ENCODE measurements at regions not wholly inside any gene's neighbourhood (a gene's known extent, or its start where the extent isn't known, plus 50 kb on each side); places are given as distances from the start of the nearest gene placed in this dataset.

DNA sequence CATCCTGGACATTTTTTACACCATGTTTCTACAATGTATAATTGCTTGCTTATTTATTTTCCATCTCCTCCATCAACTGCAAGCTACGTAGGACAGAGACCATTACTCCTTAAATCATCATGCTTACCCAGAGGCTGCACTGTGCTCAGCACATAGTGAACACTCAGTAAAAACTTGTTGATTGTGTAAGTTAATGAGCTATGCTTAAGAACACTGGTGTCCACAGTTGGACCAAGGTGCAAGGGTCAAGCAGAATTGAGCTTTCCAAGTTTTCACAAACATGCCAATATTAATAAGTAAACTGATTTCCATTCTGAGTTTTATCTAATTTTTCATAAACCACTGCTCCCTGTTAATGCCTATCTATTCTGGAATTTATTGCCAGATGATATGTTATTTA, 464.2 kb upstream of the TCF4 start:
- Histone ChIP-seq H2AFZ (ENCODE audit: low read depth, low read length) (no peak overlapping the region), H3K9me1 (ENCODE audit: control insufficient read depth, insufficient read depth, low read length) (no peaks in the 10 kb centered on the region), H3K9me3 (replicated peaks; ENCODE audit: control insufficient read depth, insufficient read depth, low read depth, low read length) (no peaks in the 10 kb centered on the region), H3K27me3 (ENCODE audit: control insufficient read depth in 2 of 2, insufficient read depth in 2 of 2, low read length in 2 of 2) (no peaks in the 10 kb centered on the region; a peak in 1 of 5 replicates), H3K36me3 (ENCODE audit: control insufficient read depth, insufficient read depth, low read length) (no peaks in the 10 kb centered on the region), H3K27ac (ENCODE audit: extremely low read depth, low read depth, low read length) (no peak overlapping the region), H3K4me1 (replicated peaks in 1 of 2; ENCODE audit: control insufficient read depth in 2 of 2, insufficient read depth in 2 of 2, low read length in 2 of 2) (no peaks in the 10 kb centered on the region), H3K79me2 (ENCODE audit: control insufficient read depth, insufficient read depth, low read length) (no peaks in the 10 kb centered on the region), H3K4me3 (no peak overlapping the region), H4K20me1 (replicated peaks; ENCODE audit: control insufficient read depth, insufficient read depth, low read length) (no peaks in the 10 kb centered on the region), H3K4me2 (ENCODE audit: insufficient read depth, low read length) (no peak overlapping the region), H3K9ac (ENCODE audit: insufficient read depth in 1 of 2, low read depth in 2 of 2, low read length in 2 of 2) (no peak overlapping the region)
- intact Hi-C loops (cut with micrococcal nuclease) (no loop called here), in situ Hi-C loops (cut with MboI) (no loop called here)
- ATAC-seq (no peak), FAIRE-seq (no peak), DNase-seq (ENCODE audit: extremely low read depth in 1 of 4, low spot score in 3 of 4) (no peak)
- POLR2A ChIA-PET, result no interaction called here
- no TSS peak for BruUV-seq (replicated peaks)
- CTCF ChIA-PET (ENCODE audit: low intra/inter-chr PET ratio), result no interaction called here
- 13% methylated on average over 1 of the region's 1 CpG for whole genome bisulfite sequencing (ENCODE audit: insufficient coverage, low coverage, missing lambda C conversion rate)
- TF ChIP-seq ESRRA (IDR thresholded peaks at IDR 0.05; ENCODE audit: borderline replicate concordance, low read depth), result no peak
- TF ChIP-seq, protein P1, sequence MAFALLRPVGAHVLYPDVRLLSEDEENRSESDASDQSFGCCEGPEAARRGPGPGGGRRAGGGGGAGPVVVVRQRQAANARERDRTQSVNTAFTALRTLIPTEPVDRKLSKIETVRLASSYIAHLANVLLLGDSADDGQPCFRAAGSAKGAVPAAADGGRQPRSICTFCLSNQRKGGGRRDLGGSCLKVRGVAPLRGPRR (CRISPR knock-in tag; IDR thresholded peaks at IDR 0.05), result no peak
- no peak for TF ChIP-seq ZNF175 (CRISPR knock-in tag; IDR thresholded peaks at IDR 0.05; ENCODE audit: low read depth)
- TF ChIP-seq HDAC2 (IDR thresholded peaks at IDR 0.05), result no peak
- TF ChIP-seq, protein P2, sequence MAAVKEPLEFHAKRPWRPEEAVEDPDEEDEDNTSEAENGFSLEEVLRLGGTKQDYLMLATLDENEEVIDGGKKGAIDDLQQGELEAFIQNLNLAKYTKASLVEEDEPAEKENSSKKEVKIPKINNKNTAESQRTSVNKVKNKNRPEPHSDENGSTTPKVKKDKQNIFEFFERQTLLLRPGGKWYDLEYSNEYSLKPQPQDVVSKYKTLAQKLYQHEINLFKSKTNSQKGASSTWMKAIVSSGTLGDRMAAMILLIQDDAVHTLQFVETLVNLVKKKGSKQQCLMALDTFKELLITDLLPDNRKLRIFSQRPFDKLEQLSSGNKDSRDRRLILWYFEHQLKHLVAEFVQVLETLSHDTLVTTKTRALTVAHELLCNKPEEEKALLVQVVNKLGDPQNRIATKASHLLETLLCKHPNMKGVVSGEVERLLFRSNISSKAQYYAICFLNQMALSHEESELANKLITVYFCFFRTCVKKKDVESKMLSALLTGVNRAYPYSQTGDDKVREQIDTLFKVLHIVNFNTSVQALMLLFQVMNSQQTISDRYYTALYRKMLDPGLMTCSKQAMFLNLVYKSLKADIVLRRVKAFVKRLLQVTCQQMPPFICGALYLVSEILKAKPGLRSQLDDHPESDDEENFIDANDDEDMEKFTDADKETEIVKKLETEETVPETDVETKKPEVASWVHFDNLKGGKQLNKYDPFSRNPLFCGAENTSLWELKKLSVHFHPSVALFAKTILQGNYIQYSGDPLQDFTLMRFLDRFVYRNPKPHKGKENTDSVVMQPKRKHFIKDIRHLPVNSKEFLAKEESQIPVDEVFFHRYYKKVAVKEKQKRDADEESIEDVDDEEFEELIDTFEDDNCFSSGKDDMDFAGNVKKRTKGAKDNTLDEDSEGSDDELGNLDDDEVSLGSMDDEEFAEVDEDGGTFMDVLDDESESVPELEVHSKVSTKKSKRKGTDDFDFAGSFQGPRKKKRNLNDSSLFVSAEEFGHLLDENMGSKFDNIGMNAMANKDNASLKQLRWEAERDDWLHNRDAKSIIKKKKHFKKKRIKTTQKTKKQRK (IDR thresholded peaks at IDR 0.05; ENCODE audit: borderline replicate concordance, low read depth, low read length), result no peak
- no peak for TF ChIP-seq ZFP36 (IDR thresholded peaks at IDR 0.05; ENCODE audit: low read depth, low read length, partially characterized antibody)
- TF ChIP-seq, protein P3, sequence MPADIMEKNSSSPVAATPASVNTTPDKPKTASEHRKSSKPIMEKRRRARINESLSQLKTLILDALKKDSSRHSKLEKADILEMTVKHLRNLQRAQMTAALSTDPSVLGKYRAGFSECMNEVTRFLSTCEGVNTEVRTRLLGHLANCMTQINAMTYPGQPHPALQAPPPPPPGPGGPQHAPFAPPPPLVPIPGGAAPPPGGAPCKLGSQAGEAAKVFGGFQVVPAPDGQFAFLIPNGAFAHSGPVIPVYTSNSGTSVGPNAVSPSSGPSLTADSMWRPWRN (IDR thresholded peaks at IDR 0.05; ENCODE audit: low read depth), result no peak
- no peak for TF ChIP-seq RB1 (IDR thresholded peaks at IDR 0.05; ENCODE audit: low read depth)
- no peak for TF ChIP-seq ZNF140 (CRISPR knock-in tag; IDR thresholded peaks at IDR 0.05)
- no peak for TF ChIP-seq HDAC1 (IDR thresholded peaks at IDR 0.05)
- TF ChIP-seq U2AF1 (optimal IDR thresholded peaks at IDR 0.05; ENCODE audit: low read depth, low read length), result no peak
- TF ChIP-seq, protein P4, sequence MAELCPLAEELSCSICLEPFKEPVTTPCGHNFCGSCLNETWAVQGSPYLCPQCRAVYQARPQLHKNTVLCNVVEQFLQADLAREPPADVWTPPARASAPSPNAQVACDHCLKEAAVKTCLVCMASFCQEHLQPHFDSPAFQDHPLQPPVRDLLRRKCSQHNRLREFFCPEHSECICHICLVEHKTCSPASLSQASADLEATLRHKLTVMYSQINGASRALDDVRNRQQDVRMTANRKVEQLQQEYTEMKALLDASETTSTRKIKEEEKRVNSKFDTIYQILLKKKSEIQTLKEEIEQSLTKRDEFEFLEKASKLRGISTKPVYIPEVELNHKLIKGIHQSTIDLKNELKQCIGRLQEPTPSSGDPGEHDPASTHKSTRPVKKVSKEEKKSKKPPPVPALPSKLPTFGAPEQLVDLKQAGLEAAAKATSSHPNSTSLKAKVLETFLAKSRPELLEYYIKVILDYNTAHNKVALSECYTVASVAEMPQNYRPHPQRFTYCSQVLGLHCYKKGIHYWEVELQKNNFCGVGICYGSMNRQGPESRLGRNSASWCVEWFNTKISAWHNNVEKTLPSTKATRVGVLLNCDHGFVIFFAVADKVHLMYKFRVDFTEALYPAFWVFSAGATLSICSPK (IDR thresholded peaks at IDR 0.05; ENCODE audit: borderline replicate concordance), result no peak
- TF ChIP-seq, protein P5, sequence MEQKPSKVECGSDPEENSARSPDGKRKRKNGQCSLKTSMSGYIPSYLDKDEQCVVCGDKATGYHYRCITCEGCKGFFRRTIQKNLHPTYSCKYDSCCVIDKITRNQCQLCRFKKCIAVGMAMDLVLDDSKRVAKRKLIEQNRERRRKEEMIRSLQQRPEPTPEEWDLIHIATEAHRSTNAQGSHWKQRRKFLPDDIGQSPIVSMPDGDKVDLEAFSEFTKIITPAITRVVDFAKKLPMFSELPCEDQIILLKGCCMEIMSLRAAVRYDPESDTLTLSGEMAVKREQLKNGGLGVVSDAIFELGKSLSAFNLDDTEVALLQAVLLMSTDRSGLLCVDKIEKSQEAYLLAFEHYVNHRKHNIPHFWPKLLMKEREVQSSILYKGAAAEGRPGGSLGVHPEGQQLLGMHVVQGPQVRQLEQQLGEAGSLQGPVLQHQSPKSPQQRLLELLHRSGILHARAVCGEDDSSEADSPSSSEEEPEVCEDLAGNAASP (IDR thresholded peaks at IDR 0.05), result no peak
- TF ChIP-seq ZNF384 (IDR thresholded peaks at IDR 0.05; ENCODE audit: low read depth, low read length), result no peak
- no peak for TF ChIP-seq MAFK (IDR thresholded peaks at IDR 0.05; ENCODE audit: low read length)
